Calu3 (cell line): ENCODE measurements at regions not wholly inside any gene's neighbourhood (a gene's known extent, or its start where the extent isn't known, plus 50 kb on each side); places are given as distances from the start of the nearest gene placed in this dataset.

ENCODE experiments used
- BruUV-seq: library from RNA; stranded (reverse); fragments of 400-500 nt; replicated peaks from 2 replicates; lab custom pipeline; 2021; lab: Mats Ljungman, UMichigan
- CTCF ChIA-PET: fragments of 300-600 bp; sonication (Branson Sonifier 250); formaldehyde crosslinking; loops from one replicate; lab custom pipeline; 2022; ENCODE audit warnings: antibody characterized with exemption; lab: Charles Lee
- DNase-seq: peaks from one replicate; pipeline ENCODE4 v3.0.0; 2022
- H3K27ac Mint-ChIP-seq: one replicate; pipeline ENCODE4 v1.8.0; 2022; ENCODE audit warnings: mixed read lengths; ENCODE audit not compliant: unreplicated experiment
- H3K27me3 Mint-ChIP-seq: one replicate; pipeline ENCODE4 v1.8.0; 2022; ENCODE audit warnings: mixed read lengths; ENCODE audit not compliant: unreplicated experiment
- H3K36me3 Mint-ChIP-seq: one replicate; pipeline ENCODE4 v1.8.0; 2022; ENCODE audit warnings: mild to moderate bottlenecking, moderate library complexity, mixed read lengths; ENCODE audit not compliant: insufficient read depth, unreplicated experiment
- H3K4me1 Mint-ChIP-seq: one replicate; pipeline ENCODE4 v1.8.0; 2022; ENCODE audit warnings: mild to moderate bottlenecking, low read depth, mixed read lengths; ENCODE audit not compliant: unreplicated experiment
- H3K4me3 Mint-ChIP-seq: one replicate; pipeline ENCODE4 v1.8.0; 2022; ENCODE audit warnings: mild to moderate bottlenecking, low read depth, moderate library complexity, mixed read lengths; ENCODE audit not compliant: unreplicated experiment
- H3K9me3 Mint-ChIP-seq: one replicate; pipeline ENCODE4 v1.8.0; 2022; ENCODE audit warnings: low read depth, mixed read lengths; ENCODE audit not compliant: unreplicated experiment
- intact Hi-C: fragments of 100-400 bp; cut with micrococcal nuclease; formaldehyde crosslinking; loops from one replicate; pipeline ENCODE4 v1.10.0; 2022; ENCODE audit not compliant: unreplicated experiment
- TF ChIP-seq, protein P1 (sequence below): fragments of 200-600 bp; IDR thresholded peaks from one replicate; pipeline ENCODE4 v1.8.0; 2022; ENCODE audit warnings: antibody characterized with exemption; ENCODE audit not compliant: unreplicated experiment

DNA sequence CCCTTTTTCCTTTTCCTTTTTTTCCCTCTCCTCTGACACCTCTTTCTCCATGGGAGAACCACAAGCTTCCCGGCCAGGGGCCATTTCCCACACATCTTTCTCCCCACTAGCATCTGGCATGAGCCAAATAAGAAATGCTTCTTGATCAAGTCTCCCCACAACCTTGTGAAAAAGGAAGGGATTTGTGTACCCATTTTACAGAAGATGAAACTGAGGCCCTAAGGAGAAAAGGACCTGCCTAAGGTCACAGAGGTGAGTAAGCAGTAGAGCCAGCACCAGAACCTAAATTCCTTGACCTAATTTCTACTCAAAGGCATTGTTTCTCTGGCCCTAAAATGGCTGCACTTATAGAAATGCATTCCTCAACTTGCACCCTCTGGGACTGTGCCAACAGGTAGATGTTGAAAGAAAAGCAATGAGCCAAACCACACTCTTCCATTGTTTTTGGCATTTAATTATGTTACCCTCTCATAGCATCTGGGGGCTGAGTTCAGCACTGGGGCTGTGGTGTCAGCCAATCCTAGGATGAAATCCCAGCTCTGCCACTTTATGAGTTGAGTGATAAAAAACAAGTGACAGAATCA is 81.7 kb upstream of the TLE3 start:
- no peak overlapping the region for H3K4me3 Mint-ChIP-seq
- no TSS peak for BruUV-seq
- H3K4me1 Mint-ChIP-seq, result peaks cover 22% of the 10 kb centered on the region
- peaks cover 16% of the 10 kb centered on the region for H3K27me3 Mint-ChIP-seq
- no peak for DNase-seq
- H3K36me3 Mint-ChIP-seq, result no peaks in the 10 kb centered on the region
- intact Hi-C loops, result no loop called here
- TF ChIP-seq, protein P1, sequence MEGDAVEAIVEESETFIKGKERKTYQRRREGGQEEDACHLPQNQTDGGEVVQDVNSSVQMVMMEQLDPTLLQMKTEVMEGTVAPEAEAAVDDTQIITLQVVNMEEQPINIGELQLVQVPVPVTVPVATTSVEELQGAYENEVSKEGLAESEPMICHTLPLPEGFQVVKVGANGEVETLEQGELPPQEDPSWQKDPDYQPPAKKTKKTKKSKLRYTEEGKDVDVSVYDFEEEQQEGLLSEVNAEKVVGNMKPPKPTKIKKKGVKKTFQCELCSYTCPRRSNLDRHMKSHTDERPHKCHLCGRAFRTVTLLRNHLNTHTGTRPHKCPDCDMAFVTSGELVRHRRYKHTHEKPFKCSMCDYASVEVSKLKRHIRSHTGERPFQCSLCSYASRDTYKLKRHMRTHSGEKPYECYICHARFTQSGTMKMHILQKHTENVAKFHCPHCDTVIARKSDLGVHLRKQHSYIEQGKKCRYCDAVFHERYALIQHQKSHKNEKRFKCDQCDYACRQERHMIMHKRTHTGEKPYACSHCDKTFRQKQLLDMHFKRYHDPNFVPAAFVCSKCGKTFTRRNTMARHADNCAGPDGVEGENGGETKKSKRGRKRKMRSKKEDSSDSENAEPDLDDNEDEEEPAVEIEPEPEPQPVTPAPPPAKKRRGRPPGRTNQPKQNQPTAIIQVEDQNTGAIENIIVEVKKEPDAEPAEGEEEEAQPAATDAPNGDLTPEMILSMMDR, result no peak
- no peaks in the 10 kb centered on the region for H3K9me3 Mint-ChIP-seq
- H3K27ac Mint-ChIP-seq, result no peak overlapping the region
- CTCF ChIA-PET, result no interaction called here

DNA sequence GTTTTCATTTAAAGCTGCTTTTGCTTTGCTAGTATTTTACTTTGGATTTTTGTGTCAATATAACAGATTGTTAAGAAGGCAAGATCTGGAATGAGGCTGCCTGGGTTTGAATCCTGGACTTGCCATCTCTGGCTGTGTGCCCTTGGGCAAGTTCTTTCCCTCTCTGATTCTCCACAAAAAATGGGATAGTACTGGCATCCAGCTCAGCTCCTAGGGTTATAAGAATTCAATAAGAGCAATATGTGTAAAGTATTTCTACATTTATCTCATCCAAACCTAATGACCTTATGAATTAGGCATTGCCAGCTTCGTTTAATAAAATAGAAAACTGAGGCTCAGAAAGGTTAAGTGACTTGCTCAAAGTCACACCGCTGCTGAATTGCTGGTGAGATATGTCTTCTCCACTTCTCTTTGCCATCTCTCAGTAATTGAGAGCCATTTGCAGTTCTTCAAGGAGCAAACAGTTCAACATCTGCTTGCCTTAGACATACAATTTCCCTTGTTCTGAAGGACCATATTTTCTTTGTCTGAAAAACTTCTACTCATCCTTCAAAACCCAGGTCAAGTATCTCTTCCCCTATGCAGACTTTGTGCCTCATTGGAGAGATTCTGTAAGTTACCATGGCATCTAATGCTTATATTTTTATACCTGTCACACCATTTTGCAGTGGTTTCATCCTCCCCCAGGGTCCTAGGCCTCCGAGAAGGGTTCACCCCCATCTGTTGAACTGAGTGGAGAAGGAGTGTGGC is 80.8 kb upstream of the TLE3 start:
- H3K36me3 Mint-ChIP-seq, result no peaks in the 10 kb centered on the region
- H3K9me3 Mint-ChIP-seq, result no peaks in the 10 kb centered on the region
- TF ChIP-seq, protein P1, result no peak
- no peak overlapping the region for H3K27ac Mint-ChIP-seq
- H3K27me3 Mint-ChIP-seq, result peaks cover 22% of the 10 kb centered on the region
- intact Hi-C loops, result no loop called here
- no peak for DNase-seq
- H3K4me3 Mint-ChIP-seq, result no peak overlapping the region
- BruUV-seq, result no TSS peak
- peaks cover 22% of the 10 kb centered on the region for H3K4me1 Mint-ChIP-seq
- CTCF ChIA-PET, result no interaction called here

DNA sequence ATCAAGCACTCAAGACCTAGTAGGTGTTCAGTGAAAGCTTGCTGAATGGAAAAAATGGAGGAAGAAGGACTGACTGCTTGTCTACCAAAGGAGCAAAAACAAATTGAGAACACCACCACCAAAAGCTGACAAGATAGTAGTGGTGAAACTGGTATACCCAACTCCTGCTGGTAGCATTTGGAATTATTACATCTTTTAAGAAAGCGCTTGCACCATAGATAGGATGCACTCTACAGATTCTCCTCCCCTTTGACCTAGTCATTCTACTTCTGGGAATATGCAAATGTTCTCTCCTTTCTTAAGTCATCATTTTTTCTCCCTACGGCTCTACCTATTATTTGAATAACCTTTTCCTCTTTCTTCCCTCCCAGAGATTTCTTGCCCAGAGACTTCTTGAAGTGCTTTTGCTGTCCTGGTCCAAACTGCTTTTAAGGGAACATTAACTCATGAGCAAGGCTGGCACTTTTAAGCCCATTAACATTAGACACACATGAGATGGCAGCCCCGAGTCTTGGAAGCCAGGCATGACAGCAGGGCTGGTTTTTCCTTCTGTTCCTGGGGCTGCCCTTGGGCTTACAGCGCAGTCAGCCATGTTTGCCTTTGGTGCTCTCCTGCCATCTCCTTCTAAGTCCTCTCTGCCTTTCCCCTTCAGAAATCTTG is 75.0 kb upstream of the TLE3 start:
- CTCF ChIA-PET, result interaction anchor here (0.6 kb wide), 2 partner anchors 82 to 593 kb away, joined by 5 to 8 read pairs; no protein-coding TSS in a partner anchor
- no peak for DNase-seq
- BruUV-seq, result no TSS peak
- intact Hi-C loops, result no loop called here
- H3K4me1 Mint-ChIP-seq, result no peaks in the 10 kb centered on the region
- no peak overlapping the region for H3K4me3 Mint-ChIP-seq
- H3K9me3 Mint-ChIP-seq, result no peaks in the 10 kb centered on the region
- H3K36me3 Mint-ChIP-seq, result no peaks in the 10 kb centered on the region
- TF ChIP-seq, protein P1, result no peak
- peaks cover 41% of the 10 kb centered on the region for H3K27me3 Mint-ChIP-seq
- H3K27ac Mint-ChIP-seq, result no peak overlapping the region

DNA sequence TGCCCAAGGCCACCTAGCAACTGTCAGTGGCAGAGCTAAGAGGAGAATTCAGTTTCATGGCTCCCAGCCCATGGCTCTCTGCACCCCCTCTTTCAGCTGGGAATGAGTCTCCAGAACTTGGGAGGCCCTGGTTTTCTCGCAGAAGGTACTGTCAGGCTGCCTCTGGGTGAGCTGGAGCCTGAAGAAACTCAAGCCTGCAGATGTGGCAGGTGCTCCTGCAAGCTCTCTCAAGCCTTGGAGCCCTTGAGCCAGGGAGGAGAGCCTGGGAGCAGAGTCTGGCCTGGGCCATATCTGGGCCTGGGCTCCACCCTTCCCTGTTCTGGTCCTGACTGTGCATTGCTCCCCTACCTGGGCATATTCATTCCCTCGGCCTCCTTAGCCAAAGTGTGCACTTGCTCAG is 74.4 kb upstream of the TLE3 start:
- TF ChIP-seq, protein P1, result no peak
- Mint-ChIP-seq H3K27me3 (peaks cover 41% of the 10 kb centered on the region), H3K4me3 (no peak overlapping the region), H3K4me1 (no peaks in the 10 kb centered on the region), H3K9me3 (no peaks in the 10 kb centered on the region), H3K36me3 (no peaks in the 10 kb centered on the region), H3K27ac (no peak overlapping the region)
- CTCF ChIA-PET, result no interaction called here
- intact Hi-C loops, result no loop called here
- BruUV-seq, result no TSS peak
- no peak for DNase-seq
